GM12891 (cell line): ENCODE measurements at regions not wholly inside any gene's neighbourhood (a gene's known extent, or its start where the extent isn't known, plus 50 kb on each side); places are given as distances from the start of the nearest gene placed in this dataset.

ENCODE experiments used
- DNase-seq: peaks from one replicate; pipeline ENCODE4 v3.0.0; 2011; ENCODE audit warnings: low spot score; ENCODE audit not compliant: insufficient read length
- FAIRE-seq: peaks from 2 replicates; lab custom pipeline; 2011; peaks lifted over from hg19 to GRCh38; lab: Jason Lieb, UNC
- PAX5 ChIP-seq: IDR thresholded peaks from 2 replicates; pipeline ENCODE4 v1.6.1; 2011; ENCODE audit warnings: low read length, moderate library complexity, mild to moderate bottlenecking; ENCODE audit not compliant: insufficient read depth, severe bottlenecking
- POLR2A ChIP-seq: IDR thresholded peaks from 2 replicates; pipeline ENCODE4 v1.6.1; 2011; ENCODE audit warnings: low read depth, low read length, control low read depth
- POLR2AphosphoS5 ChIP-seq: IDR thresholded peaks from 2 replicates; pipeline ENCODE4 v1.6.1; 2011; ENCODE audit warnings: low read depth, low read length, control low read depth
- POU2F2 ChIP-seq: IDR thresholded peaks from 2 replicates; pipeline ENCODE4 v1.6.1; 2011; ENCODE audit warnings: low read depth, mild to moderate bottlenecking, control low read depth, low read length, moderate library complexity
- SPI1 ChIP-seq: IDR thresholded peaks from 2 replicates; pipeline ENCODE4 v1.6.1; 2011; ENCODE audit warnings: low read depth, low read length, control low read depth
- TAF1 ChIP-seq: IDR thresholded peaks from 2 replicates; pipeline ENCODE4 v1.6.1; 2011; ENCODE audit warnings: low read depth, low read length, control low read depth

DNA sequence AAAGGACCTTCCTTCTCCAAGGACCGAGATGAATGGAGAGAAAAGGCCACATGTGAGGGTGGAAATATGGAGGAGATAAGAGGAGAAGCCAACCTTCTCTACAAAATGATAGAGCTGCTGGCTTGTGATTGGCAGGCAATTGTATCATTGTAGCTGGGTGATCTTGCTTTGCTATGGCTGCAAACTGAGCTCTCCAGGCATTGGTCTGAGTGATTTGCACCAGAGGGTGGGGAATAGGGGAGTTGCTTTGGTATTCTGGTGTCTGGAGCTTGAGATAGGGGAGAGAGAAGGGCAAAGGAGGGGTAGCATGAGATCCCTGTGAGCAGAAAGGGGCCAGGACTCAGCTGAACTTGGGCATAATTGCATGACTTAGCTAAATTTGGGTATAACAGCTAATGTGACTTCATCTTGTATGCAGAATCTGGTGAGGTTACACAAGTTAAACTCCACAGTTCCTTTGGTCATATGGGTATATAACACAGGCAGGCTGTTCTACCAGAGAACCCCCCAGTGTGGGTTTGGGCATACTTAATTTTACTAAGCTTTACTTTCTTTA is 72.0 kb downstream of the FOS start:
- no peak for DNase-seq
- FAIRE-seq: no peak

DNA sequence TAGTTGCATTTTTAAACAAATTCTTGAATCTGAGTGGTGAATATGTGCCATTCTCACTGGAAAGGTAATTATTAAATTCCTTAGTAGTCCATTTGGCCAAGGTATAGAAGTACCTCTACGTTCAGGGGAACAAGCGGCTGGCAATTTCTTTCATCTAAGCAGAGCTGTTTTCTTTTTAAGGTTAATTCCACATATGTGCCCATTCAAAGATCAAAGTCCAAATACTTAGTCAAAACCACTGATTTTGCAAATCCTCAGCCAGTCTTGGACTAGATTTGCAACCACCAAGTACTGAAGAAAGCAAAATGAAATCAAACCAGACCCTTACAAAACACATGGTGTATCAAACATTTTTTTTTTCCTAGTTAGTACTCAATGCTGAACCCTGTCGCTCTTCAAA is 68.7 kb upstream of the JDP2 start:
- FAIRE-seq: no peak
- no peak for DNase-seq
- TF ChIP-seq POU2F2 (no peak), PAX5 (no peak), SPI1 (no peak), POLR2AphosphoS5 (no peak), TAF1 (no peak), POLR2A (no peak)

More for the DNA sequence above, 72.0 kb downstream of the FOS start:
- TF ChIP-seq POLR2AphosphoS5 (no peak), TAF1 (no peak), PAX5 (no peak), POLR2A (no peak), POU2F2 (no peak), SPI1 (no peak)

DNA sequence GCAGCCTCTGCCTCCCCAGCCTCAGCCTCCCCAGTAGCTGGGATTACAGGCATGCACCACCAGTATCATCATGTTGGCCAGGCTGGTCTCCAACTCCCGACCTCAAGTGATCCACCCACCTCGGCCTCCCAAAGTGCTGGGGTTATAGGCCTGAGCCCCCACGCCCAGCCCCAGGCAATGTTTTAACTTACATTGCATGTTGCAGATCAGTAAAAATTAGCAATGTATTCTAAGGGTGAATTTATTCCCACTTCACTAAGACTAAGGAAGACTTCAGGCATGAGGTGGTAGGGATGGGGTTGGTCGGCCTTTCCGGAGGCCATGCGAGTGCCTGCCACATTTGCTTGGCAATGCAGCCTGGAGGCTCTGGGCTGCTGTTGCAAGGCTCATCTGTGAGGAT is 66.8 kb upstream of the JDP2 start:
- no peak for FAIRE-seq
- no peak for DNase-seq
- no peak for TF ChIP-seq SPI1
- no peak for TF ChIP-seq TAF1
- TF ChIP-seq PAX5: no peak
- no peak for TF ChIP-seq POLR2A
- TF ChIP-seq POU2F2: no peak
- no peak for TF ChIP-seq POLR2AphosphoS5

DNA sequence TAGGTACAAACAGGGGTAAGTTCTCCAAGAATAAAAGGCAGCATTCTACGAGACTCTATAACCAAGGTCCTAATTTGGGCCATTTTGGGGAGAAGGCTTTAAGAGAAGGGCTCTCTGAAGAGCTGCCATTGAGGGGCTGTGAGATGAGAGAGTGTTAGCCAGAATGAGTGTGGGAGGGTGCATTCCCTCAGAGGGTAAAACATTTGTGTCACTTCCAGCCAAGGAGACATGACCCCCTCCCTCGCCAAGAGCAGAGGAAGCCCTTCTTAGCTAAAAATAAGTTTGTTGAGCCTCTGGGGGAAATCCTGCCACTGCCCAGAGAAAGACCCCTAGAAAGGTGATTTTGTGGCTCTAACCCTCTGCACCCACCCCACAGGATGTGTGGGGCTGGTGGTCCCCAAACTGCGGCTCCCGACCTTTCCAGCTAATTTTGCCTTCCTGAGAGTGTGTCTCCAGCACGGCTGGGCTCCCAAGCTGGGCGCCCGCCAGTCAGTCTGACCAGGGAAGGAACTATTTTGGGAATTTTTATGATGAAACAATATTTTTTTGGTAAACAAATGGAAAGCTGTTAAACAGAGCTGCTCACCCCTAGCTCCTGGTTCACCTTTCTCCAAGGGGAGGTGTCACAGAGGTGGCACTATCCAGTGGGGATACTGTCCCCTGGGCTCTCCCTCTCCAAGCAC is 65.9 kb upstream of the JDP2 start:
- TF ChIP-seq POU2F2 (no peak), SPI1 (no peak), POLR2AphosphoS5 (no peak), PAX5 (no peak), TAF1 (no peak), POLR2A (no peak)
- FAIRE-seq: no peak
- DNase-seq: no peak

DNA sequence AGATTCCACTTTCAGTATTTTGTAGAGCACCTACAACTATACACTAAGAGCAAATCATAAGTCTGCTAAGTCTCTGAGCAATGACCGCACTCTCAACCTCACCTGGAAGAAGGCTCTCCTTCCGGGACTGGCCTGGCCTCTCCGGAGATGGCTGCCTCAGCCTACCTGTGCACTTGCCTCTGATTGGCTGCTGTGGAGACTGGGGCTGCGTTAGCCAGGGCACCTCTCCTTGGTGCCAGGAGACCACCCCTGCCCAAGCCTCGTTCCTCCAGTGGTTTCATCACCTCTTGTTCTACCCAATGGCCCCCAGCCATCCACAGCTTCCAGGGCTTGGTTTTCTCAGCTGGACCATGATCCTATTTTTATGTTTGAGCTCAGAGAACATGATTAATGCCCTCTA is 64.7 kb upstream of the JDP2 start:
- no peak for TF ChIP-seq PAX5
- no peak for TF ChIP-seq SPI1
- FAIRE-seq: no peak

DNA sequence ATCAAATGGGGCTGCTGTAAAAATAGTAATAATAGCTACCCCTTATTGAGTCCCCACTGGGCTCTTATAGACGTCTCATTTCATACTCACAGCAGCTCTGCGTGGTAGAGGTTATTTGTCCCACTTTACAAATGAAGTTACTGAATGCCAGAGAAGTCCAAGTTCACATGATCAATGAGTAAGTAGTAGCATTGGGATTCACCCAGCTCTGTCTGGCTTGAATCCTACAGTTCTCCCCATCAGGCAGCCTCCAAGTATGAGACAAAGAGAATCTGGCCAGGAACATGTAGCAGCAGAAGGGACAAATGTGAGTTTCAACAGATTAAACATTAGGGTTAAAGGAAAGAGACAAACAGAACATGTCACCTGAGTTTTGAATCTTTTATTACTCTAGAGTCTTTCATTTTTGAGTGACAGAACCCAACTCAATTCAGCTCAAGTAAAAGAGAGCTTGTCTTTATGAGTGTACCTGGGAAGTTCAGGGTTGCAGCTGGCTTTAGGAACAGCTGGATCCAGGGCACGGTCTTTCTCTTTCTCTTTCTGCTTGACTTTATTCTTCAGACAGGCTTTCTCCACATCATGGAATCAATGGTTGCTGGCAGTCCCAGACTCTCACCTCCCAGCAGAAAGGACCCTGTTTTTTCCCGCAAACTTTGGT is 64.1 kb upstream of the JDP2 start:
- DNase-seq (no peak), FAIRE-seq (peak; percentile 35)
- no peak for TF ChIP-seq PAX5
- no peak for TF ChIP-seq POU2F2
- no peak for TF ChIP-seq POLR2A
- no peak for TF ChIP-seq TAF1
- no peak for TF ChIP-seq SPI1
- TF ChIP-seq POLR2AphosphoS5: no peak

More for the DNA sequence above, 64.7 kb upstream of the JDP2 start:
- DNase-seq: no peak

DNA sequence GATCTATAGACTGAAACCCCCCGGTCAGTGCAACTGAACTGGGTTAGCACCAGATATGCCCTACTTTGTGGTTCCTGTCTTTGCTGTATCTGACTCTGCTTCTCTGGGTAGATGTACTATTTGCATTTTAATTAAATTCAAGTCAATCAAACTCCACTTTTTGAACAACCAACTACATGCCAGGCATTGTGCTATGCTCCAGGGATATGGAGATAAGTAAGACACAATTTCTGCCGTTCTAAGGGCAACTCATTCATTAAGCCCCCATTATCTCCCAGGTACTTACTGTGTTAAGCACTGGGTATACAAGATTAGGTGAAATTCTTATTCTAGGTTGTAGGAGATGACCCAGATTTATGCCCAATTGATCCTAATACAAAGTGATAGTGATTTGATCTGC is 62.7 kb upstream of the JDP2 start:
- FAIRE-seq (no peak), DNase-seq (no peak)
- TF ChIP-seq POU2F2: no peak

DNA sequence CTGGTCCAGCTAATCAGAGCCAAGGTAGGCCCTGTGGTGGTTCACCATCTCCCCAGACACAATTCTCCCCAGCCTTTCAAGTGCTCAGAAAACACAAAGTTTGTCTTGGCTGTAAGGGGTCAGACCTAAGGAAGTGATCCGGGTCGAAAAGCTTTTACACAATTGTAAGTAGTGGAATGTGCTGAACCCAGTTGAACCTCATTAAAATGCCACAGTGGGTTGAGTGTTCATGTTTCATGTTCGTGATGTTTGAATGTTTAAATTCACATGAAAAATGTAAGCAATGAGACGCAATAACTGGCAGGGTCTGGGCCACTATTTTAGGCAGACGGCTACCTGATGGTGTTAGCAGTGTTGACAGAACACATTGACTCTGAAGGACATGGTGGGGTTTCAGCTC is 60.9 kb upstream of the JDP2 start:
- no peak for FAIRE-seq
- DNase-seq: no peak
- TF ChIP-seq POU2F2 (no peak), SPI1 (no peak), TAF1 (no peak), POLR2A (no peak), PAX5 (no peak), POLR2AphosphoS5 (no peak)

DNA sequence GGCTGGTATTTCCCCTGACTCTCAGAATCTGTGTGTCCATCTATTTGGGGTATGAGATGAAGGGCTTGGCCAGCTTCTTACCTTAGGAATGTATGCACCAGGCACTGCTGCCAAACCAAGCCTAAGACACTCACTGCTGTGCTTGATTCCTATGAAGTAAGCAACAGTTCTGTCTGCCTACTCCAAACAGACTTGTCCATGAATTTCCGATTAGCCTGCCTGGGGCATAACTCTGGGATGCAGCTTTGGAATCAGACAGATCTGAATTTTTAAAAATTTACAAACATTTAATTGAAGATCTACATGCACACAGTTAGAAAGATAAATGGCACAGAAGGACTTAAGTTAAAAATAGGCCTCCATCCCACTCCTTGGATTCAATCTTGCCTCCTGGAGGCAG is 59.5 kb upstream of the JDP2 start:
- DNase-seq: no peak
- TF ChIP-seq POU2F2 (no peak), POLR2AphosphoS5 (no peak), TAF1 (no peak), SPI1 (no peak), POLR2A (no peak), PAX5 (no peak)
- no peak for FAIRE-seq

DNA sequence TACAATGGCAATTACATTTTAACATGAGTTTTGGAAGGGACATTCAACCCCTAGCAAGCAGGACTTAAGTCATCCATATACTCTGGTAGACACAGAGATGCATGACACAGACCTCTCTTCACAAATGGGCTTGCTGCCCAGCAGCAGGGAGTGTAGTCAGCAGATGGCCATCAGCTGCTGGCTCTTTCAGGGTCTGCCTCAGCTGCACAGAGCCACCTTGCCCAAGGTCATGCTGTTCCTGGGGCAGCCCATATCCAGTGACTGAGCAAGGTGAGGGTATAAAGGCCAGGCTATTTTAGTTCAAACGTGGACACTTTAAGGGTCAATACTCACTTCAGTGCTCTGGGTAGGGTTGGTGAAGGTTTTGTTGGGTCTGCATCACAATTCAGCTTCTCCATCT is 58.3 kb upstream of the JDP2 start:
- FAIRE-seq (no peak), DNase-seq (no peak)
- no peak for TF ChIP-seq POLR2A
- no peak for TF ChIP-seq PAX5
- no peak for TF ChIP-seq SPI1
- no peak for TF ChIP-seq TAF1
- TF ChIP-seq POU2F2: no peak
- TF ChIP-seq POLR2AphosphoS5: no peak
